SK-N-SH treated with all-trans-retinoic acid at 6 μM for 48 hours (cell line): ENCODE measurements at regions not wholly inside any gene's neighbourhood (a gene's known extent, or its start where the extent isn't known, plus 50 kb on each side); places are given as distances from the start of the nearest gene placed in this dataset.

Source experiments
- ATAC-seq: fragments of 200-7000 bp; cut with Tn5 transposase; 3 replicates; pipeline ENCODE4 v1.9.1; 2020; ENCODE audit warnings: mild to moderate bottlenecking, moderate library complexity
- BACH2 ChIP-seq: fragments of 250-450 bp; sonication (Bioruptor Pico); IDR thresholded peaks from 2 replicates; pipeline ENCODE4 v1.9.0; 2021; ENCODE audit warnings: mild to moderate bottlenecking, borderline replicate concordance
- CREB5 ChIP-seq: fragments of 250-450 bp; sonication (Bioruptor Pico); IDR thresholded peaks from 2 replicates; pipeline ENCODE4 v1.5.1; 2020; ENCODE audit warnings: low read depth, mild to moderate bottlenecking, moderate library complexity
- CSDC2 ChIP-seq: fragments of 250-450 bp; sonication (Bioruptor Pico); IDR thresholded peaks from 2 replicates; pipeline ENCODE4 v1.5.0; 2020; ENCODE audit warnings: mild to moderate bottlenecking, moderate library complexity
- PPARA ChIP-seq: fragments of 250-450 bp; sonication (Bioruptor Pico); IDR thresholded peaks from 2 replicates; pipeline ENCODE4 v1.5.0; 2020; ENCODE audit warnings: mild to moderate bottlenecking, borderline replicate concordance
- TSHZ2 ChIP-seq: fragments of 250-450 bp; sonication (Bioruptor Pico); IDR thresholded peaks from 2 replicates; pipeline ENCODE4 v1.5.0; 2020; ENCODE audit warnings: mild to moderate bottlenecking, moderate library complexity

GRCh38 chr2:65482971-65483370 is 50.6 kb upstream of the SPRED2 start:
- no peak for ATAC-seq

More at GRCh38 chr2:65482971-65483370, 50.6 kb upstream of the SPRED2 start:
- TF ChIP-seq TSHZ2 (CRISPR knock-in tag) (no peak), PPARA (CRISPR knock-in tag) (no peak), BACH2 (CRISPR knock-in tag) (no peak), CREB5 (CRISPR knock-in tag) (no peak), CSDC2 (no peak)
